Lung (tissue), 11 donors: ENCODE measurements at regions not wholly inside any gene's neighbourhood (a gene's known extent, or its start where the extent isn't known, plus 50 kb on each side); places are given as distances from the start of the nearest gene placed in this dataset.

Experiments used
- ATAC-seq: fragments of 200-7000 bp; cut with Tn5 transposase; one replicate; pipeline ENCODE4 v1.9.1; 2020; ENCODE audit warnings: moderate number of reproducible peaks; ENCODE audit not compliant: insufficient read depth, low FRiP score
- DNase-seq, 3 donors: peaks; one replicate each; pipeline ENCODE4 v3.0.0-alpha.2; 2013 to 2017
- H3K27ac ChIP-seq, 2 donors: one replicate each; pipeline ENCODE4 v1.5.1; 2013; ENCODE audit warnings: mild to moderate bottlenecking in 2 of 2, moderate library complexity in 2 of 2, control low read depth in 1 of 2, inconsistent platforms in 1 of 2, low read depth in 1 of 2, low read length in 1 of 2
- H3K27me3 ChIP-seq, 3 donors: one replicate each; pipeline ENCODE4 v1.5.1; 2013; ENCODE audit warnings: low read length in 2 of 3; ENCODE audit not compliant: control insufficient read depth in 3 of 3, insufficient read depth in 3 of 3
- H3K36me3 ChIP-seq, 4 donors: one replicate each; pipeline ENCODE4 v1.5.1; 2013; ENCODE audit warnings: low read length in 4 of 4, mild to moderate bottlenecking in 1 of 4, moderate library complexity in 1 of 4; ENCODE audit not compliant: control insufficient read depth in 4 of 4, insufficient read depth in 4 of 4
- H3K4me1 ChIP-seq, 5 donors: one replicate each; pipeline ENCODE4 v1.5.1; 2013; ENCODE audit warnings: low read length in 5 of 5, mild to moderate bottlenecking in 2 of 5, moderate library complexity in 1 of 5; ENCODE audit not compliant: control insufficient read depth in 5 of 5, insufficient read depth in 5 of 5
- H3K4me3 ChIP-seq: one replicate; pipeline ENCODE4 v1.5.1; 2013; ENCODE audit warnings: mild to moderate bottlenecking, control low read depth, moderate library complexity
- H3K9ac ChIP-seq, 2 donors: one replicate each; pipeline ENCODE4 v1.5.1; 2013; ENCODE audit warnings: low read length in 2 of 2, control low read depth in 1 of 2; ENCODE audit not compliant: insufficient read depth in 1 of 2
- H3K9me3 ChIP-seq, 4 donors: one replicate each; pipeline ENCODE4 v1.5.1; 2013; ENCODE audit warnings: low read length in 3 of 4, mild to moderate bottlenecking in 1 of 4, moderate library complexity in 1 of 4; ENCODE audit not compliant: control insufficient read depth in 4 of 4, insufficient read depth in 3 of 4
- CTCF ChIP-seq: IDR thresholded peaks from 2 replicates; pipeline ENCODE4 v1.5.1; 2012; ENCODE audit warnings: mild to moderate bottlenecking; ENCODE audit errors: control extremely low read depth, extremely low read depth
- WGBS, 2 donors: extraction: QIAGEN DNeasy Blood & Tissue Kit; methylation state at CpG; one replicate each; pipeline ENCODE4 v1.1.7; 2013; 5-methylcytosine and 5-hydroxymethylcytosine counted together
- donor health status: control.
- donor health status: control.
- donor health status: Bipolar disorder and iron deficiency.
- donor health status: healthy.
- donor health status: DM: yes; HTN: yes; CAD: no.

DNA sequence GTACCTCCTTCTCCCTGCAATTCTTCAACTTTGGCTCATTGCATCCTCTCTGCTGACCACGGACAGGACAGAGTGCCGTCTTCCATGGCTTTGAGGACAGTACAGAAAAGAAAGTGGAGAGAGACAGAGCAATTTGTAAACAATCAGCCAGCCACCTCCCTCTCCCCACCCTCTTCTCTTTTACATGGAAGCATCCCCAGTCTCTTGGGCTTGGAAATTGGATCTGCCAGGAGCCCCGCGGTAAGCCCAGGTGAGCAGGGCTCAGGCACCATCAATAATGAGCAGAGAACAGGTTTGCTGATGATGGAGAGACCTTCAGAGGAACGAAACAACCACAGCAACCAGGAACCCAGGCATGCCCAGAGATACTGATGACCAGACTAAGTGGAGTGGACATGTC lies 194.9 kb upstream of the TNRC6C start:
- Histone ChIP-seq H3K4me3 (no peak overlapping the region), H3K9ac (no peak overlapping the region), H3K36me3 (no peaks in the 10 kb centered on the region), H3K9me3 (no peaks in the 10 kb centered on the region), H3K4me1 (peaks cover 0 to 9% (median 0%) of the 10 kb centered on the region in 5 donors), H3K27me3 (no peaks in the 10 kb centered on the region), H3K27ac (no peak overlapping the region)
- 60 to 62% methylated on average over 5 of the region's 5 CpGs for WGBS, 2 donors
- no peak for ATAC-seq
- TF ChIP-seq CTCF = no peak
- DNase-seq = no peak

DNA sequence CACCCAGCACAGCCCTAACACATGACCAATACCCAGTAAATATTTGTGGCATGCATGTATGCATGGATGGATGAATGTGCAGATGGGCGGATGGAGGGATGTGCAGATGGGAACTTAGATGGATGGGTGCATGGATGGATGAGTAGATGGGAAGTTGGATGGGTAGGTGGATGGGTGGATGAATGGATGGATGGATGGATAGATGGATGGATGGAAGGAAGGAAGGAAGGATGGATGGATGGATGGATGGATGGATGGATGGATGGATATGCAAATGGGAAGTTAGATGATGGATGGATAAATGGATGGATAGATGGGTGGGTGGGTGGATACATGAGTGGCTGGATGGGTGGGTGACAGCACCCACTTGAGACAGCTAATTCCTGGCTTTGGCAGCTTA lies 193.2 kb upstream of the TNRC6C start:
- 99 to 100% methylated on average over 1 of the region's 1 CpG for WGBS, 2 donors

GRCh38 chr17:77767148-77767547 lies 191.4 kb upstream of the TNRC6C start:
- DNase-seq (no peak), ATAC-seq (no peak)
- Histone ChIP-seq H3K9ac (no peak overlapping the region), H3K4me1 (peaks cover 0 to 11% (median 0%) of the 10 kb centered on the region in 5 donors), H3K9me3 (no peaks in the 10 kb centered on the region), H3K27ac (no peak overlapping the region), H3K4me3 (no peak overlapping the region), H3K27me3 (no peaks in the 10 kb centered on the region), H3K36me3 (no peaks in the 10 kb centered on the region)
- no peak for TF ChIP-seq CTCF

More for the DNA sequence above, 193.2 kb upstream of the TNRC6C start:
- peaks cover 0 to 11% (median 0%) of the 10 kb centered on the region in 5 donors for H3K4me1 ChIP-seq
- DNase-seq (no peak), ATAC-seq (no peak)
- no peaks in the 10 kb centered on the region for H3K36me3 ChIP-seq
- H3K27me3 ChIP-seq = no peaks in the 10 kb centered on the region
- no peak overlapping the region for H3K4me3 ChIP-seq
- H3K9me3 ChIP-seq = no peaks in the 10 kb centered on the region
- H3K27ac ChIP-seq = no peak overlapping the region
- no peak for TF ChIP-seq CTCF
- H3K9ac ChIP-seq = no peak overlapping the region

DNA sequence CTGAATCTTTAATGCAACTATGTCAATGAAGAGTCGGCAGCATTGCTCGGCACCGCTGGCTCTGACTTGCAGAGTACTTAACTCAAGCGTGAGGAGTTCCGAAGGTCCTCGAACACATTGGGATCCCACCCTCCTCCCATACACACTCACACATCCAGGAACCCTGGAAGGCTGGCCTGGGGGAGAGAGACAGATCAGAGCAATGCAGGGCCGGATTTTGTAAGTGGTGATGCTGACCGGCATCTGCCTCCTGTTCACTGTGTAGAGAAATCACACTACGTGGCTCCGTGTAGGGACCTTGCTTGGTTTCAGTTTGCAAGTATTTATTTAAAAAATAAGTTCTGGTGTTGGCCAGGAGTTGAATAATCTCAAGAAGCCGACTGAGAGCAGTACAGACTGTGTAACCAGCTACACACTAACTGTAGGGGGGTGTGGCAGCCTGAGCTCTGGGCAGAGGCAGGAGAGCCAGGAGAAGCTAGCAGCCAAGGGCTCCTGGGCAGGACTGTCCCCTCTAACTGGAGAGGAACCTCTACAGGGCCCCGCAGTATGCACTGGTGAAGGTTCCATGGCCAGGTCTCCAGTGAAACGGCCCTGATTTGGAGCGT lies 190.2 kb upstream of the TNRC6C start:
- no peaks in the 10 kb centered on the region for H3K36me3 ChIP-seq
- DNase-seq (peak in 1 of 3 donors; percentile 61), ATAC-seq (no peak)
- H3K4me1 ChIP-seq = peaks cover 0 to 11% (median 0%) of the 10 kb centered on the region in 5 donors
- H3K9me3 ChIP-seq = no peaks in the 10 kb centered on the region
- WGBS, 2 donors = 52 to 70% methylated on average over 14 of the region's 14 CpGs
- H3K27ac ChIP-seq = no peak overlapping the region
- H3K27me3 ChIP-seq = no peaks in the 10 kb centered on the region
- no peak overlapping the region for H3K4me3 ChIP-seq
- H3K9ac ChIP-seq = no peak overlapping the region
- no peak for TF ChIP-seq CTCF
